Ovary (tissue), 7 donors: ENCODE measurements at regions not wholly inside any gene's neighbourhood (a gene's known extent, or its start where the extent isn't known, plus 50 kb on each side); places are given as distances from the start of the nearest gene placed in this dataset.

Experiments used
- DNase-seq, 5 donors: peaks; one replicate each; pipeline ENCODE4 v3.0.0-alpha.2; 2019 to 2020
- H3K27ac ChIP-seq, 2 donors: fragments of 200-600 bp; one replicate each; pipeline versions ENCODE4 v1.5.1 to v1.8.0; 2019 to 2022
- H3K27me3 ChIP-seq: fragments of 200-600 bp; one replicate; pipeline ENCODE4 v1.8.0; 2022
- H3K36me3 ChIP-seq: fragments of 200-600 bp; sonication (generic); one replicate; pipeline ENCODE4 v1.5.1; 2019
- H3K4me1 ChIP-seq: one replicate; pipeline ENCODE4 v1.8.1; 2013; ENCODE audit warnings: mild to moderate bottlenecking, moderate library complexity; ENCODE audit not compliant: insufficient read depth
- H3K4me3 ChIP-seq: fragments of 200-600 bp; sonication (generic); one replicate; pipeline ENCODE4 v1.5.1; 2017
- H3K9me3 ChIP-seq, 2 donors: fragments of 200-600 bp in 1 of 2; sonication (generic) in 1 of 2; one replicate each; pipeline versions ENCODE4 v1.5.1 to v1.8.1; 2013 to 2019; ENCODE audit warnings: mild to moderate bottlenecking in 1 of 2, moderate library complexity in 1 of 2
- EP300 ChIP-seq: sonication (generic); formaldehyde crosslinking; IDR thresholded peaks from one replicate; pipeline ENCODE4 v1.6.1; 2017; ENCODE audit warnings: antibody characterized with exemption
- POLR2A ChIP-seq: fragments of 450-650 bp; IDR thresholded peaks from one replicate; pipeline ENCODE4 v1.6.1; 2017; ENCODE audit warnings: antibody characterized with exemption, mild to moderate bottlenecking, moderate library complexity
- WGBS, 3 donors: extraction: QIAGEN DNeasy Blood & Tissue Kit in 1 of 3; methylation state at CpG; one replicate each; pipeline versions ENCODE4 v1.1.5 to v1.1.7; 2013 to 2017; 5-methylcytosine and 5-hydroxymethylcytosine counted together
- intact Hi-C, 4 donors: fragments of 100-400 bp; cut with DNase I; formaldehyde crosslinking; loops; one replicate each; pipeline versions ENCODE4 v1.11.0 to v1.15.1; 2022 to 2023
- TF ChIP-seq, protein P1 (sequence below), 3 donors: fragments of 450-650 bp in 2 of 3; fragments of 200-600 bp in 1 of 3; IDR thresholded peaks; one replicate each; pipeline versions ENCODE4 v1.5.1 to v1.8.0; 2016 to 2022; ENCODE audit warnings: antibody characterized with exemption in 3 of 3, mild to moderate bottlenecking in 1 of 3
- donor health status: DM: no; HTN: no; CAD: no; lungs with moderate emphysema.
- donor health status: DM: no; HTN: no; CAD: no.
- donor health status: Bipolar disorder and iron deficiency.
- donor health status: DM: no; HTN: no; CAD: no.
- donor health status: DM: yes; HTN: yes; CAD: no.

DNA sequence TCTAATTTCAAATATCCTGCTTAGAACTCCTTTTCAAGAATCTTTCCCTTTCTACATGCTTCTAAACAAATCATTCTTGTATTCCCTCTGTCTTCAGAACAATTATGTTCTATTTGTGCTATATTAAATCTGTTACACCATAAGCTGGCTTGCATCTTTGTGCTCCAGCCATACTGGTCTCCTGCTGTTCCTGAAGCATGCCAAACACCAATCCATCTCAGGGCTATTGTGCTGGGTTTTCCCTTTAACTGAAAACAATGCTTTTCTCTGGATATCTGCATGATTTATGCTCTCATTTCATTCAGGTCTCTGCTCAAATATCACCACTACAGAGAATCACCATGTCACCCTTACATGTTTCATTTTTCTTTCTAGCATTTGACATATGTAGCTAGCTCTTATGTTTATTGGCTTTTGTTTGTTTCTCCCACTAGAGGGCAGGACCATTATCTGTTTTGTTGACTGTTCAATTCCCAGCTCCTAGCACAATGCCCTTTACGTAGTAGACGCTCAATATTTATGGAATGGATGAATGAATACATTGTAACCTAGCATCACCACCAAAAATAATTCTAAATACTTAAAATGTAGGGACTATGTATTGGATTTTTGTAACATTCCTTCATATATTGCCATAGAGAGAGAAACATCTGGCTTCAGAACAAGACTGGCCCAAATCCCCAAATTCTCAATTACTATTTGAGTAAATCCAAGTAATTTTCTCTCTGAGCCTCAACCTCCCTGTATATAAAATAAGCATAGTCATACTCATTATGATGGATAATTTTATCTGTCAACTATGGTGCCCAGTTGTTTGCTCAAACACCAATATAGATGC, 302.0 kb upstream of the SYT1 start:
- no peaks in the 10 kb centered on the region for H3K36me3 ChIP-seq
- no peaks in the 10 kb centered on the region for H3K27me3 ChIP-seq
- intact Hi-C loops: no loop called here
- H3K4me3 ChIP-seq: no peak overlapping the region
- TF ChIP-seq POLR2A (no peak), EP300 (no peak)
- TF ChIP-seq, protein P1, sequence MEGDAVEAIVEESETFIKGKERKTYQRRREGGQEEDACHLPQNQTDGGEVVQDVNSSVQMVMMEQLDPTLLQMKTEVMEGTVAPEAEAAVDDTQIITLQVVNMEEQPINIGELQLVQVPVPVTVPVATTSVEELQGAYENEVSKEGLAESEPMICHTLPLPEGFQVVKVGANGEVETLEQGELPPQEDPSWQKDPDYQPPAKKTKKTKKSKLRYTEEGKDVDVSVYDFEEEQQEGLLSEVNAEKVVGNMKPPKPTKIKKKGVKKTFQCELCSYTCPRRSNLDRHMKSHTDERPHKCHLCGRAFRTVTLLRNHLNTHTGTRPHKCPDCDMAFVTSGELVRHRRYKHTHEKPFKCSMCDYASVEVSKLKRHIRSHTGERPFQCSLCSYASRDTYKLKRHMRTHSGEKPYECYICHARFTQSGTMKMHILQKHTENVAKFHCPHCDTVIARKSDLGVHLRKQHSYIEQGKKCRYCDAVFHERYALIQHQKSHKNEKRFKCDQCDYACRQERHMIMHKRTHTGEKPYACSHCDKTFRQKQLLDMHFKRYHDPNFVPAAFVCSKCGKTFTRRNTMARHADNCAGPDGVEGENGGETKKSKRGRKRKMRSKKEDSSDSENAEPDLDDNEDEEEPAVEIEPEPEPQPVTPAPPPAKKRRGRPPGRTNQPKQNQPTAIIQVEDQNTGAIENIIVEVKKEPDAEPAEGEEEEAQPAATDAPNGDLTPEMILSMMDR (IDR thresholded peaks at IDR 0.05): no peak
- 86 to 88% (median 88%) methylated on average over 2 of the region's 2 CpGs for WGBS, 3 donors
- H3K9me3 ChIP-seq: no peaks in the 10 kb centered on the region
- peaks cover 3% of the 10 kb centered on the region for H3K4me1 ChIP-seq
- DNase-seq: no peak
- no peak overlapping the region for H3K27ac ChIP-seq

DNA sequence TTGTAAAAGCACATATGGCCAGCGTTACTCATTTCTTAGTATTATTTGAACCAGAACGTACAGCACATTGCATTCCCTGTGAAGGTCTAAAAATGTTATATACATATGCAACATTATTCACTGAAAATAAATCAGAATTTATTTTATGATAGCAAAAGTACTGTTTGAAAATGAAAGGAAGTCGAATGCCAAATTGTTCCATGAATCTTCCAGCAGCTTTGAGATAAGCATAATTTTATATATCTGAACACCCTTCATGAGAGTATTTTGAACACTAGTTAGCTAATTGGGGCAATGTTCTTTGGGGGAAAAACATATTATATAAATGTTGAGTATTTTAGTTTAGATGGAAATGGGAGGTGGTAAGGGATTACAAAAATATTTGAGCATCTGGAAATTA, 300.7 kb upstream of the SYT1 start:
- WGBS, 3 donors: 74 to 80% (median 76%) methylated on average over 3 of the region's 3 CpGs
- Histone ChIP-seq H3K4me1 (peaks cover 3% of the 10 kb centered on the region), H3K27ac (no peak overlapping the region), H3K36me3 (no peaks in the 10 kb centered on the region), H3K4me3 (no peak overlapping the region), H3K9me3 (no peaks in the 10 kb centered on the region), H3K27me3 (no peaks in the 10 kb centered on the region)
- no peak for DNase-seq
- intact Hi-C loops: no loop called here
- TF ChIP-seq, protein P1 (IDR thresholded peaks at IDR 0.05): no peak

DNA sequence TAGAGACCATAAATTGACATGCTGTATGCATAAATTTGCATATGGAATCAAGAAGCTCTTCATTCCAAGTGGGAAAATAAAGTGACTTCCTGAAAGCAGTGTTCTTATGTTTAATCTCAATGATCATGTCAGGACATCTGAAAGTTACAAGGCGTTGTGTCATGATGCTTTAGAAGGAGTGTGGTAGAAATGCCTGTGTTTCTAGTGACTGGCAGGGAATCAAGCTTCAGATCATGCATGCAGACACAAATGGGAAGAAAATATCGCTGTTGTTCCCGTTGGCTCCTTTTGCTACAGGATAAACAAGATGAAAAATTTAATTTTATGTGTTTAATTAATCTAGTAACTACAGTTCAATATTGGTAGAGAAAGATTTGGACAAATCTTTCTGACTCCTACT, 298.1 kb upstream of the SYT1 start:
- Histone ChIP-seq H3K27ac (no peak overlapping the region), H3K36me3 (no peaks in the 10 kb centered on the region), H3K27me3 (no peaks in the 10 kb centered on the region), H3K9me3 (no peaks in the 10 kb centered on the region), H3K4me3 (no peak overlapping the region), H3K4me1 (peaks cover 3% of the 10 kb centered on the region)
- WGBS, 3 donors: 63 to 96% (median 76%) methylated on average over 3 of the region's 3 CpGs
- TF ChIP-seq, protein P1 (IDR thresholded peaks at IDR 0.05): no peak
- intact Hi-C loops: no loop called here
- no peak for DNase-seq

DNA sequence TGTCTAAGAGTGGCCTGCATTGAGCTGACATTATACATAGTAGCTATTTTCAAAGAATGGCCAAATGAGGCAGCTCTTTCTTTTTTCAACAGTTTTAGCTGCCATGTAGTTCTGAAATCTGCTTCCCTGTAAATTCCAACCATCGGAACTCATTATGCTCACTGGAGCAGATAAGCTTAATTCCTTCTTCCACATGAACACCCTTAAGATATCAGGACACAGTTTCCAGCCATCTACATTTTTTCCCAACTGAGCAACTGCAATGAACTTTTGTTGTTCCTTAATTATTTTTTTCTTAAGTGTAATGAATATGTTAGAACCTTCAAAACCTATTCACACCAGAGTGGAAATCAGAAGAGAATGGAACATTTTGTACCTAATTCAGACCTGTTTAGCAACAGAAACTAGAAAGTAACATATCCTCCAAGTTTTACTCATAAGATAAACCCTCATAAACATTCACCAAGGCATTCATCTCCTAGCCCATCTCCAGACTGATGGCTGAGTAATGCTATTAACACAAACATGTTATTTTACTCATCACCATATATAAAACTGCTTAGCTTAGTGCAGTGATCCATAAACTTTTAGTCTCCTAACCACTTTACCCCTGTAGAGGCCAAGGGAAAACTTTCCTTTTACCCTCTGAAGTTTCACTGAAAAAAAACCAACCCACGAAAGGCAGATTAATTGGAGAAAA, 296.1 kb upstream of the SYT1 start:
- Histone ChIP-seq H3K27ac (no peak overlapping the region), H3K36me3 (no peaks in the 10 kb centered on the region), H3K27me3 (no peaks in the 10 kb centered on the region), H3K4me1 (peaks cover 3% of the 10 kb centered on the region), H3K4me3 (no peak overlapping the region), H3K9me3 (no peaks in the 10 kb centered on the region)
- intact Hi-C loops: no loop called here
- TF ChIP-seq, protein P1 (IDR thresholded peaks at IDR 0.05): no peak
- 55 to 60% (median 58%) methylated on average over 2 of the region's 2 CpGs for WGBS, 3 donors
- no peak for DNase-seq
